HT-29 (cell line): ENCODE measurements at regions not wholly inside any gene's neighbourhood (a gene's known extent, or its start where the extent isn't known, plus 50 kb on each side); places are given as distances from the start of the nearest gene placed in this dataset. TPM values are rescaled to one million over a fixed set of nuclear protein-coding genes. Genes with fewer than 3 reads are reported as not detected.

Experiments
- DNase-seq: peaks from one replicate; pipeline ENCODE4 v3.0.0-alpha.2; 2015; ENCODE audit warnings: low spot score
- small RNA-seq: library from RNA; depleted of rRNA; stranded (forward); fragments of <200 nt; gene quantifications from one replicate; pipeline ENCODE3, GENCODE V24; 2014

- no peak for DNase-seq
These were observed 58.3 kb upstream of the PACRGL start for GRCh38 chr4:20641976-20642375.

GRCh38 chr4:20643631-20644030 lies 56.6 kb upstream of the PACRGL start:
- DNase-seq: no peak

- no peak for DNase-seq
These were observed 55.0 kb upstream of the PACRGL start for GRCh38 chr4:20645236-20645635.

- no peak for DNase-seq
These were observed 54.0 kb upstream of the PACRGL start for GRCh38 chr4:20646287-20646686.

Small RNA genes lying in the stretch of these regions (small RNA-seq; reads per million reads assigned to genes)
- not detected for gene MIR218-1
